GM12874 (cell line): ENCODE measurements at regions not wholly inside any gene's neighbourhood (a gene's known extent, or its start where the extent isn't known, plus 50 kb on each side); places are given as distances from the start of the nearest gene placed in this dataset.

ENCODE experiments used
- TF ChIP-seq, protein P1 (sequence below): IDR thresholded peaks from 2 replicates; pipeline ENCODE4 v1.5.1; 2011; ENCODE audit warnings: low read depth, mild to moderate bottlenecking, control low read depth, low read length, moderate library complexity; ENCODE audit not compliant: insufficient read depth

DNA sequence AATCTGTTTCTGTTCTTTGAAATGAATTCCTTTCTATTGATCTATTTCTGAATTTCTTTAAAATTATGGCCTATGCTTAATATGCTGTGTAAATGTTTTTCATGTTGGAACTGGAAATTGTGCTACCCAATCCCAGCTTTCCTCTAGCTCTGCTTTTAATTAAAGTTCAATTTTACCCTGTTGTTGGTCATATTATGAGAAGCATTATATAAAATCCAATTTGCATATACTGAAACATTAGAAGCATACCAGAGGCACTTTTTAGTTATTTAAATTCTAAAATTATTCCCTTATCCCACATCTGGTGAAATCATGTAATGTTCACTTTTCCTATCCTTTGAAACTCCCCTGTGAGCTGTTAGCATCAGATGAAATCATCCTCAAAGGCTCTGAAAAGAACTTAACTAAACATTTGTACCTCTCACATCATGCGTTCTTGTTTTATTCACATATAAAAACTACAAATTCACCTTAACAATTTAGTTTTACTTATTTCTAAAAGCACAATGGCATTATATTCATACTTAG is 160.6 kb upstream of the COL21A1 start:
- TF ChIP-seq, protein P1, sequence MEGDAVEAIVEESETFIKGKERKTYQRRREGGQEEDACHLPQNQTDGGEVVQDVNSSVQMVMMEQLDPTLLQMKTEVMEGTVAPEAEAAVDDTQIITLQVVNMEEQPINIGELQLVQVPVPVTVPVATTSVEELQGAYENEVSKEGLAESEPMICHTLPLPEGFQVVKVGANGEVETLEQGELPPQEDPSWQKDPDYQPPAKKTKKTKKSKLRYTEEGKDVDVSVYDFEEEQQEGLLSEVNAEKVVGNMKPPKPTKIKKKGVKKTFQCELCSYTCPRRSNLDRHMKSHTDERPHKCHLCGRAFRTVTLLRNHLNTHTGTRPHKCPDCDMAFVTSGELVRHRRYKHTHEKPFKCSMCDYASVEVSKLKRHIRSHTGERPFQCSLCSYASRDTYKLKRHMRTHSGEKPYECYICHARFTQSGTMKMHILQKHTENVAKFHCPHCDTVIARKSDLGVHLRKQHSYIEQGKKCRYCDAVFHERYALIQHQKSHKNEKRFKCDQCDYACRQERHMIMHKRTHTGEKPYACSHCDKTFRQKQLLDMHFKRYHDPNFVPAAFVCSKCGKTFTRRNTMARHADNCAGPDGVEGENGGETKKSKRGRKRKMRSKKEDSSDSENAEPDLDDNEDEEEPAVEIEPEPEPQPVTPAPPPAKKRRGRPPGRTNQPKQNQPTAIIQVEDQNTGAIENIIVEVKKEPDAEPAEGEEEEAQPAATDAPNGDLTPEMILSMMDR: no peak

- TF ChIP-seq, protein P1: no peak
These were observed 159.2 kb upstream of the COL21A1 start for GRCh38 chr6:56406276-56407269.

GRCh38 chr6:56404599-56404998 is 157.2 kb upstream of the COL21A1 start:
- TF ChIP-seq, protein P1: no peak

- TF ChIP-seq, protein P1: no peak
These were observed 156.4 kb upstream of the COL21A1 start for GRCh38 chr6:56403745-56404144.

- TF ChIP-seq, protein P1: no peak
These were observed 154.2 kb upstream of the COL21A1 start for GRCh38 chr6:56401477-56402070.

- TF ChIP-seq, protein P1: no peak
These were observed 152.9 kb upstream of the COL21A1 start for GRCh38 chr6:56400273-56400672.

- TF ChIP-seq, protein P1: no peak
These were observed 152.4 kb upstream of the COL21A1 start for GRCh38 chr6:56399672-56400263.
